ENCODE measurements at regions not wholly inside any gene's neighbourhood (a gene's known extent, or its start where the extent isn't known, plus 50 kb on each side); places are given as distances from the start of the nearest gene placed in this dataset.

DNA sequence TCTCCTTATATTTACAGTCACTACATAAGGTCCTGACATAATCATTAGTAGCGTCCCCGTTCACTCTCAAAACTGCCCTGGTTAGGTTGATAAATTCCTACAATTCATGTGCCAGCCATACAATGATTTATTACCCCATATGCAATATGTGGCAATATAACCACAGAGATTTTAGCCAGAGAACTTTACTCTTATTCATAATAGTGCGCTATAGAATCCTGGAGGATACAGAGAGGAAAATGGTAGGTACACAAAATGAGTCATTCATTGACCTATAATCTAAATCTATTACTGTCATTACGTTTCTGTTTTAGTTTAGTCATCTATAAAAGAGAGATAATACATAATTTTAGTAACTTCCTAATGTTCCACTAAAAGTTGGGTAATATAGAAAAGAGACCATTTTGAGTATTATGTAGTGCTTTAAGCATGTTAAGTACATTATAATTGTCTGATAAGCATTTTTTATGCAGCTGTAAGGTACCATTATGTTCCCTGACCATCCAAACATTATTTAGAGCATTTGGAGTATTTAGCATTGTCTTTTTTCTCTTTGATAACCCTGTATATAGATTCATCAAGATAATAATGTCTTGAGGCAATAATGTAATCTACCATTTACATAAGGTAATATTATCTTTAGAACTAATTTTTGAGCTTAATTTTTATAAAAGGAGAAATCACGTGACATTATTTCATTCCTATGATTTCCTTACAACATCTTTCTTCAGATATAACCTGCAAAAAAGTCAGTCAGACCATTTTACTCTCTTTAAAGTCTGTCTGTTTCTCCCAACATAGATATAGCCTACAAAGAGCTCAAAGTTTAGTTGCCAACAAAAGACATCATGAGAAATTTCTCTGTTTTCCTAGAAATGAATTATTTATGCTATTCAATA lies 655.5 kb upstream of the ZNF608 start:
- TF ChIP-seq, protein P1, sequence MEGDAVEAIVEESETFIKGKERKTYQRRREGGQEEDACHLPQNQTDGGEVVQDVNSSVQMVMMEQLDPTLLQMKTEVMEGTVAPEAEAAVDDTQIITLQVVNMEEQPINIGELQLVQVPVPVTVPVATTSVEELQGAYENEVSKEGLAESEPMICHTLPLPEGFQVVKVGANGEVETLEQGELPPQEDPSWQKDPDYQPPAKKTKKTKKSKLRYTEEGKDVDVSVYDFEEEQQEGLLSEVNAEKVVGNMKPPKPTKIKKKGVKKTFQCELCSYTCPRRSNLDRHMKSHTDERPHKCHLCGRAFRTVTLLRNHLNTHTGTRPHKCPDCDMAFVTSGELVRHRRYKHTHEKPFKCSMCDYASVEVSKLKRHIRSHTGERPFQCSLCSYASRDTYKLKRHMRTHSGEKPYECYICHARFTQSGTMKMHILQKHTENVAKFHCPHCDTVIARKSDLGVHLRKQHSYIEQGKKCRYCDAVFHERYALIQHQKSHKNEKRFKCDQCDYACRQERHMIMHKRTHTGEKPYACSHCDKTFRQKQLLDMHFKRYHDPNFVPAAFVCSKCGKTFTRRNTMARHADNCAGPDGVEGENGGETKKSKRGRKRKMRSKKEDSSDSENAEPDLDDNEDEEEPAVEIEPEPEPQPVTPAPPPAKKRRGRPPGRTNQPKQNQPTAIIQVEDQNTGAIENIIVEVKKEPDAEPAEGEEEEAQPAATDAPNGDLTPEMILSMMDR (IDR thresholded peaks at IDR 0.05): no peak
- TF ChIP-seq EP300 (IDR thresholded peaks at IDR 0.05): no peak

Data from esophagus muscularis mucosa (tissue), 3 donors.